Smooth muscle cell (in vitro differentiated cells): ENCODE measurements at regions not wholly inside any gene's neighbourhood (a gene's known extent, or its start where the extent isn't known, plus 50 kb on each side); places are given as distances from the start of the nearest gene placed in this dataset.
A peak's percentile ranks its signal among the peaks of the same experiment; 100 is the strongest.

Experiments used
- DNase-seq: peaks from one replicate; lab custom pipeline; 2025; ENCODE audit not compliant: unreplicated experiment; lab: John Stamatoyannopoulos, UW
- H2AFZ ChIP-seq: fragments of 200-600 bp; sonication (generic); 2 replicates; pipeline ENCODE4 v1.6.0; 2016; ENCODE audit warnings: antibody characterized with exemption, low read depth, mild to moderate bottlenecking
- H3F3A ChIP-seq: fragments of 200-600 bp; sonication (generic); 2 replicates; pipeline ENCODE4 v1.6.0; 2017; ENCODE audit warnings: antibody characterized with exemption, low read depth
- H3K27ac ChIP-seq: fragments of 200-600 bp; sonication (generic); 2 replicates; pipeline ENCODE4 v1.5.1; 2016; ENCODE audit warnings: low read depth, mild to moderate bottlenecking
- H3K27me3 ChIP-seq: fragments of 200-600 bp; sonication (generic); 2 replicates; pipeline ENCODE4 v1.6.1; 2016; ENCODE audit warnings: low read depth, mild to moderate bottlenecking
- H3K36me3 ChIP-seq: fragments of 200-600 bp; sonication (generic); 2 replicates; pipeline ENCODE4 v1.5.1; 2016; ENCODE audit warnings: low read depth
- H3K4me1 ChIP-seq: fragments of 200-600 bp; sonication (generic); 2 replicates; pipeline ENCODE4 v1.5.1; 2016; ENCODE audit warnings: low read depth
- H3K4me2 ChIP-seq: fragments of 200-600 bp; sonication (generic); 2 replicates; pipeline ENCODE4 v1.6.0; 2016; ENCODE audit warnings: mild to moderate bottlenecking
- H3K4me3 ChIP-seq: fragments of 200-600 bp; sonication (generic); 2 replicates; pipeline ENCODE4 v1.5.1; 2016; ENCODE audit warnings: mild to moderate bottlenecking
- H3K79me2 ChIP-seq: fragments of 200-600 bp; sonication (generic); 2 replicates; pipeline ENCODE4 v1.6.0; 2016; ENCODE audit warnings: low read depth, mild to moderate bottlenecking
- H3K9ac ChIP-seq: fragments of 200-600 bp; sonication (generic); 2 replicates; pipeline ENCODE4 v1.6.0; 2016; ENCODE audit warnings: low read depth
- H3K9me3 ChIP-seq: fragments of 200-600 bp; sonication (generic); replicated peaks from 2 replicates; pipeline ENCODE4 v1.5.1; 2016; ENCODE audit warnings: low read depth
- H4K20me1 ChIP-seq: fragments of 200-600 bp; sonication (generic); 2 replicates; pipeline ENCODE4 v1.6.0; 2016; ENCODE audit warnings: low read depth
- CTCF ChIP-seq: fragments of 200-600 bp; sonication (generic); IDR thresholded peaks from 2 replicates; pipeline ENCODE4 v1.5.1; 2017; ENCODE audit warnings: borderline replicate concordance, mild to moderate bottlenecking, antibody characterized with exemption; ENCODE audit not compliant: insufficient read depth, poor library complexity, severe bottlenecking
- WGBS: methylation state at CpG from one replicate; pipeline ENCODE4 v1.1.7; 2016; ENCODE audit warnings: low lambda C conversion rate; 5-methylcytosine and 5-hydroxymethylcytosine counted together

- H3K9me3 ChIP-seq: no peaks in the 10 kb centered on the region
- no peak overlapping the region for H3K4me2 ChIP-seq
- H3K36me3 ChIP-seq: no peaks in the 10 kb centered on the region
- no peak for TF ChIP-seq CTCF
- H3K4me3 ChIP-seq: no peak overlapping the region
- H3K79me2 ChIP-seq: no peaks in the 10 kb centered on the region
- DNase-seq: no peak
- H3F3A ChIP-seq: no peaks in the 10 kb centered on the region
- 35% methylated on average over 7 of the region's 7 CpGs for WGBS
- no peaks in the 10 kb centered on the region for H3K27me3 ChIP-seq
- no peak overlapping the region for H3K9ac ChIP-seq
- no peaks in the 10 kb centered on the region for H4K20me1 ChIP-seq
- H3K27ac ChIP-seq: no peak overlapping the region
- H3K4me1 ChIP-seq: no peaks in the 10 kb centered on the region
- no peak overlapping the region for H2AFZ ChIP-seq
These were observed 64.2 kb upstream of the MYLIP start for GRCh38 chr6:16064671-16065072.

GRCh38 chr6:16063580-16063979 lies 65.3 kb upstream of the MYLIP start:
- Histone ChIP-seq H3K36me3 (no peaks in the 10 kb centered on the region), H3K27ac (no peak overlapping the region), H3K9ac (no peak overlapping the region), H4K20me1 (no peaks in the 10 kb centered on the region), H2AFZ (no peak overlapping the region), H3F3A (no peaks in the 10 kb centered on the region), H3K9me3 (no peaks in the 10 kb centered on the region), H3K4me2 (no peak overlapping the region), H3K4me1 (no peaks in the 10 kb centered on the region), H3K4me3 (no peak overlapping the region), H3K79me2 (no peaks in the 10 kb centered on the region), H3K27me3 (no peaks in the 10 kb centered on the region)
- no peak for TF ChIP-seq CTCF
- WGBS: 96% methylated on average over 1 of the region's 1 CpG
- no peak for DNase-seq

- no peaks in the 10 kb centered on the region for H3K36me3 ChIP-seq
- H3K9ac ChIP-seq: no peak overlapping the region
- TF ChIP-seq CTCF: no peak
- H3F3A ChIP-seq: no peaks in the 10 kb centered on the region
- no peaks in the 10 kb centered on the region for H4K20me1 ChIP-seq
- no peak for DNase-seq
- H2AFZ ChIP-seq: no peak overlapping the region
- H3K4me3 ChIP-seq: no peak overlapping the region
- H3K4me1 ChIP-seq: peaks cover 2% of the 10 kb centered on the region
- H3K27me3 ChIP-seq: no peaks in the 10 kb centered on the region
- no peak overlapping the region for H3K4me2 ChIP-seq
- no peaks in the 10 kb centered on the region for H3K79me2 ChIP-seq
- peak overlapping the region; percentile 2 for H3K27ac ChIP-seq
- H3K9me3 ChIP-seq: no peaks in the 10 kb centered on the region
- 72% methylated on average over 2 of the region's 2 CpGs for WGBS
These were observed 67.1 kb upstream of the MYLIP start for GRCh38 chr6:16061818-16062217.

GRCh38 chr6:16060039-16060438 lies 68.8 kb upstream of the MYLIP start:
- Histone ChIP-seq H4K20me1 (no peaks in the 10 kb centered on the region), H3K9ac (no peak overlapping the region), H3K4me1 (peaks cover 2% of the 10 kb centered on the region), H3K9me3 (no peaks in the 10 kb centered on the region), H3K27ac (no peak overlapping the region), H3K4me2 (no peak overlapping the region), H3K4me3 (no peak overlapping the region), H3K79me2 (no peaks in the 10 kb centered on the region), H3K36me3 (no peaks in the 10 kb centered on the region), H3K27me3 (no peaks in the 10 kb centered on the region), H3F3A (no peaks in the 10 kb centered on the region), H2AFZ (no peak overlapping the region)
- no peak for TF ChIP-seq CTCF
- no peak for DNase-seq
- 81% methylated on average over 3 of the region's 3 CpGs for WGBS
